ENCODE measurements at regions not wholly inside any gene's neighbourhood (a gene's known extent, or its start where the extent isn't known, plus 50 kb on each side); places are given as distances from the start of the nearest gene placed in this dataset.

GRCh38 chr10:21173802-21174714, 276.9 kb upstream of the NEBL start:
- DNase-seq: peak; percentile 88
- H3K36me3 ChIP-seq (replicated peaks; ENCODE audit: control insufficient read depth, insufficient read depth, low read length): no peaks in the 10 kb centered on the region
- H3K4me3 ChIP-seq (ENCODE audit: insufficient read depth, low read depth, low read length): peak overlapping the region; percentile 73

GRCh38 chr10:21172930-21173801, 276.1 kb upstream of the NEBL start:
- DNase-seq: peak; percentile 71

More at GRCh38 chr10:21173802-21174714, 276.9 kb upstream of the NEBL start:
- peaks cover 13% of the 10 kb centered on the region for H3K27me3 ChIP-seq (ENCODE audit: control insufficient read depth, insufficient read depth, low read length)

DNA sequence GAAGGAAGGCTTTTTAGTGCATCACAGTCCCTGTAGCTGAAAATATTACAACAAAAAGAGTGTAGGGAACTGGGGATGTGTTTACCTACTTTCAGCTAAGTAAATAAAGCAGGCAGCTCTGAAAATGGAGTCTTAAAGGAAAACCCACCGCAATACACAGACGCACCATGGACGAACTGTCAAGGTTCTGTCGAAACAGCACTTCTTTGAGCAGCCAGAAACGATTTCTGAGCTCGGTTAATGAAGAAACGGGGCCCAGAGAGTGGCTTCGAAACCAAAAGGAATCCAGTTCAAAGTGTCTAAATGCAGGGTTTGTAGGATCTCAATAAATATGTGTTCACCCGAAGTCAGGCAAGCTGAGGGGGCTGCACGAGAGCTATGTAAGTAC, 275.4 kb upstream of the NEBL start:
- DNase-seq: peak; percentile 23
- Histone ChIP-seq H3K27me3 (ENCODE audit: control insufficient read depth, insufficient read depth, low read length) (peaks cover 13% of the 10 kb centered on the region), H3K36me3 (replicated peaks; ENCODE audit: control insufficient read depth, insufficient read depth, low read length) (no peaks in the 10 kb centered on the region), H3K4me3 (ENCODE audit: insufficient read depth, low read depth, low read length) (peak overlapping the region; percentile 73)

More at GRCh38 chr10:21172930-21173801, 276.1 kb upstream of the NEBL start:
- peak overlapping the region; percentile 73 for H3K4me3 ChIP-seq (ENCODE audit: insufficient read depth, low read depth, low read length)
- peaks cover 13% of the 10 kb centered on the region for H3K27me3 ChIP-seq (ENCODE audit: control insufficient read depth, insufficient read depth, low read length)
- H3K36me3 ChIP-seq (replicated peaks; ENCODE audit: control insufficient read depth, insufficient read depth, low read length): no peaks in the 10 kb centered on the region

- H3K4me3 ChIP-seq (ENCODE audit: insufficient read depth, low read depth, low read length): no peak overlapping the region
- no peaks in the 10 kb centered on the region for H3K36me3 ChIP-seq (replicated peaks; ENCODE audit: control insufficient read depth, insufficient read depth, low read length)
These were observed 274.9 kb upstream of the NEBL start for GRCh38 chr10:21171936-21172541.

DNA sequence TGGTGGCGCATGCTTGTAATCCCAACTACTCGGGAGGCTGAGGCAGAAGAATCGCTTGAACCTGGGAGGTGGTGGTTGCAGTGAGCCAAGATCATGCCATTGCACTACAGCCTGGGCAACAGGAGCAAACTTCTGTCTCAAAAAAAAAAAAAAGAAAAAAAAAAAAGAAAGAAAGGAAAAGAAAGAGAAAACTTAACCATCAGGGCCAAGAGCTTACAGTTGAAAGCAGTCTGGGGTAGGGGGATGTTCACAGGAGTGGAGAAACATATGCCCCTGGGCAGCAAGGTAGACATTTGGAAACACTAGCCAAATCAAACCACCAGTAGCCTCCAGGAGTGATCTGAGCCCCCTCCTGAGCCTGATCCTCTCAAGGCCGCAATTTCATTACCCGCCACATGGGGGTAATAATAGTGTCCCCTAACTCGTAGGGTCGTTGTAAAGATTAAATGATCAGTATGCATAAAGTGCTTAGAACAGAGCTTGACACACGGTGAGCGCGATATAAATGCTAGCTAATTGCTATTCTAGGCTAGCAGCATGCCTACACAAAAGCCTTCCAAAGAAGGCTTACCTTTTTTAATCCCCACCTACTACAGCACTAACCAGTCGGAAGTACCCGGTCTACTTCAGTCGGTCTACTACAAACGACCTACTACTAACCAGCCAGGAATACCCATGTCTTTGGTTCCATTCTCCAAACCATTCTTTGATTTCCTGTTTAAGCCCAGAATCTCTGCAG, 274.3 kb upstream of the NEBL start:
- Histone ChIP-seq H3K27me3 (ENCODE audit: control insufficient read depth, insufficient read depth, low read length) (peaks cover 13% of the 10 kb centered on the region), H3K4me3 (ENCODE audit: insufficient read depth, low read depth, low read length) (no peak overlapping the region), H3K36me3 (replicated peaks; ENCODE audit: control insufficient read depth, insufficient read depth, low read length) (no peaks in the 10 kb centered on the region)
- peak; percentile 75 for DNase-seq

More at GRCh38 chr10:21171936-21172541, 274.9 kb upstream of the NEBL start:
- no peak for DNase-seq
- H3K27me3 ChIP-seq (ENCODE audit: control insufficient read depth, insufficient read depth, low read length): peaks cover 13% of the 10 kb centered on the region

DNA sequence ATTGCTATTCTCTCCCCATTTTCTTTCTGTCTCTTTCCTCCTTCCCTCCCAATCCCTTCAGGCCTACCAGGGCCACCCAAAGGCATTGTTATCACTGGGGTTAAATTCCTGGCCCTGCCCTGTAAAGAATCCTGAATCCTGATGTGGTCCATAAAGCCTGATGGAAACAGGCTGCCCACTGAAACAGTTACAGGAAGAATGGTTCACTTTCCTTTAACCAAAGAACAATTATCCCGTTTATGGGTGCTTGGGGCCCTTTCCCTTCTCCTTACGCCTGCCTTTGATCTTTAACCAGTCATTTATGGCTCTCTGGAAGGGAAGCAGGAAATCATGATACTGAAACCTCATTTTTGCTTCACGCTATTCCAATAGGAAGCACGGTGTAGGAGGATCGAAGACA, 273.1 kb upstream of the NEBL start:
- DNase-seq: no peak
- H3K27me3 ChIP-seq (ENCODE audit: control insufficient read depth, insufficient read depth, low read length): peaks cover 13% of the 10 kb centered on the region
- H3K36me3 ChIP-seq (replicated peaks; ENCODE audit: control insufficient read depth, insufficient read depth, low read length): no peaks in the 10 kb centered on the region
- no peak overlapping the region for H3K4me3 ChIP-seq (ENCODE audit: insufficient read depth, low read depth, low read length)

DNA sequence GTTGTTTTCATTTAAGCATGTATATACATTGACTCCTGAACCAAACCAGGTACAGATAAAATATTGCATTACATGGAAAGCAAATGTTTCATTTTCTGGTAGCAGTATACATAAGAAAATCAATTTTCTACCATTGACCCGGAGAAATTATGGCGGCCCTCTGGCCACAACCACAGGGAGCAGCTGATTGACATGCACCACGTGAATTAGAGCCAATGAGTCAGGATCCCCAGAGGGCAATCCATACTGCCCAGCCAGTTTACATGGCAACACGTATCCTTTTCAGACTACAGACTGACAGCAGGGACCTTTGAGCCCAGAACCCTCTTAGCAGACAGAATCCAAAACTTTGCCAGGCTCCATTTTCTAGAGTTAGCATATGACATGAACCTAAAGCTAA, 272.2 kb upstream of the NEBL start:
- H3K27me3 ChIP-seq (ENCODE audit: control insufficient read depth, insufficient read depth, low read length): peaks cover 11% of the 10 kb centered on the region
- DNase-seq: no peak
- H3K36me3 ChIP-seq (replicated peaks; ENCODE audit: control insufficient read depth, insufficient read depth, low read length): no peaks in the 10 kb centered on the region
- H3K4me3 ChIP-seq (ENCODE audit: insufficient read depth, low read depth, low read length): no peak overlapping the region

- Histone ChIP-seq H3K36me3 (replicated peaks; ENCODE audit: control insufficient read depth, insufficient read depth, low read length) (no peaks in the 10 kb centered on the region), H3K4me3 (ENCODE audit: insufficient read depth, low read depth, low read length) (no peak overlapping the region), H3K27me3 (ENCODE audit: control insufficient read depth, insufficient read depth, low read length) (no peaks in the 10 kb centered on the region)
- DNase-seq: no peak
These were observed 270.3 kb upstream of the NEBL start for GRCh38 chr10:21167288-21168010.

DNA sequence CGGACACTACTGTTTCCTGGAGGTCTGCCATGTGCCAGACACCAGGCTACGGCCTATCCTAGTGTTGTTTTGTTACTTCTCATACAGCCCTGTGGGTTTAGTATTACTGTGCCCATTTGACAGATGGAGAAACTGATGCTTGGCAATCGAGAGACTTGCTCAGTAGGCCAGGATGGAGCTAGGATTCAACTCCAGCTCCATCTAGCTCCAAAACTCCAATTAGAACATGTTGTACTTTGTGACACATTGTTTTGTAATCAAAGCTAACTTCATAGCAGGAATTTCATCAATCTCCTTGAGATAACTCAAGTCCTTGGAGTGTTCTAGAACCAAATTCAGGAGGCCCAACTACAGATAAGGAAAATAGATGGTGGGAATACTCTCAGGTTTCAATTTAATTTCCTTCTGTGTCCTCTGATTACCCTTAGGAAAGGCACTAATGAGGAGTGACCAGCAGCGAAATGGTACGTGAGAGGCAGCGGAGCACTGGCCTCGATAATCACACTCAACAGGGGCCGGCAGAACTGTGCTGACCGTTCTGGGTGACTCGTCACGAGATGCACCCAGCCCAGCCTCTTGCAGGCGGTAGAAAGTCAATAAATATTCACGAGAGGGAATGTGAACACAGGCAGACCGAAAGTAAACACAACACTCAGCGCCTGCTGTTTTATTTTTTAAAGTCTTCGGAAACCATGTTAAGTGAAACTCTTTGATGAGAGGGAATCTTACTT, 269.6 kb upstream of the NEBL start:
- DNase-seq: no peak
- H3K36me3 ChIP-seq (replicated peaks; ENCODE audit: control insufficient read depth, insufficient read depth, low read length): peaks cover 2% of the 10 kb centered on the region; the same call in 1 of the 2 replicates
- H3K27me3 ChIP-seq (ENCODE audit: control insufficient read depth, insufficient read depth, low read length): no peaks in the 10 kb centered on the region
- H3K4me3 ChIP-seq (ENCODE audit: insufficient read depth, low read depth, low read length): no peak overlapping the region

GRCh38 chr10:21165489-21165888, 268.4 kb upstream of the NEBL start:
- H3K36me3 ChIP-seq (replicated peaks; ENCODE audit: control insufficient read depth, insufficient read depth, low read length): peaks cover 2% of the 10 kb centered on the region; the same call in 1 of the 2 replicates
- H3K27me3 ChIP-seq (ENCODE audit: control insufficient read depth, insufficient read depth, low read length): no peaks in the 10 kb centered on the region
- DNase-seq: no peak
- no peak overlapping the region for H3K4me3 ChIP-seq (ENCODE audit: insufficient read depth, low read depth, low read length)

DNA sequence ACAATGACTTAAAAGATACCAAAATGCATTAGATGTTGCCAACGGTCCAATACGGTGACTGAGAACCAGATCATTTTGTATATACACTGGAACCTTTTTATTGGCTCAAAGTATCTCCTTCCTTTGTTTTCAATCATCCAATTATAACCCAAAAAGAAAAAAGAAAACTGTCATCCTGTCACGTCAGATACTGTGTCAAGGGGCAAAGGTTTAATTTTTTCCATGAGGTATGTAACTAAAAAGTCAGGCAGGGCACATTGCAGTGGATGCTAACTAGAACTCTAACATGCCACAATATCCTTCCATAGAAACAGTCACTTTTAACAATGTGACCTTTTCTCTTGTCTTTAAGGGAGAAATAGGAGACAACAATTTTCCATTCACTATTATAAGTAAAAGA, 267.6 kb upstream of the NEBL start:
- DNase-seq: no peak
- Histone ChIP-seq H3K27me3 (ENCODE audit: control insufficient read depth, insufficient read depth, low read length) (no peaks in the 10 kb centered on the region), H3K36me3 (replicated peaks; ENCODE audit: control insufficient read depth, insufficient read depth, low read length) (peaks cover 2% of the 10 kb centered on the region; the same call in 1 of the 2 replicates), H3K4me3 (ENCODE audit: insufficient read depth, low read depth, low read length) (no peak overlapping the region)

- no peak overlapping the region for H3K4me3 ChIP-seq (ENCODE audit: insufficient read depth, low read depth, low read length)
- H3K27me3 ChIP-seq (ENCODE audit: control insufficient read depth, insufficient read depth, low read length): no peaks in the 10 kb centered on the region
- no peak for DNase-seq
- H3K36me3 ChIP-seq (replicated peaks; ENCODE audit: control insufficient read depth, insufficient read depth, low read length): peaks cover 2% of the 10 kb centered on the region; the same call in 1 of the 2 replicates
These were observed 265.8 kb upstream of the NEBL start for GRCh38 chr10:21162948-21163347.

- DNase-seq: peak; percentile 35
- Histone ChIP-seq H3K27me3 (ENCODE audit: control insufficient read depth, insufficient read depth, low read length) (no peaks in the 10 kb centered on the region), H3K36me3 (replicated peaks; ENCODE audit: control insufficient read depth, insufficient read depth, low read length) (peaks cover 2% of the 10 kb centered on the region; the same call in 1 of the 2 replicates), H3K4me3 (ENCODE audit: insufficient read depth, low read depth, low read length) (no peak overlapping the region)
These were observed 264.5 kb upstream of the NEBL start for GRCh38 chr10:21161647-21162046.

Data from H7 (cell line).